Progenitor cell of endocrine pancreas (in vitro differentiated cells): ENCODE measurements at regions not wholly inside any gene's neighbourhood (a gene's known extent, or its start where the extent isn't known, plus 50 kb on each side); places are given as distances from the start of the nearest gene placed in this dataset.

Source experiments
- DNase-seq: peaks from one replicate; pipeline ENCODE4 v3.0.0; 2021; ENCODE audit warnings: low spot score; ENCODE audit not compliant: unreplicated experiment
- H3K27ac Mint-ChIP-seq: 2 replicates; pipeline ENCODE4 v1.8.0; 2021; ENCODE audit warnings: mild to moderate bottlenecking, moderate library complexity, mixed read lengths
- H3K27me3 Mint-ChIP-seq: 2 replicates; pipeline ENCODE4 v1.8.0; 2021; ENCODE audit warnings: mixed read lengths
- H3K36me3 Mint-ChIP-seq: 2 replicates; pipeline ENCODE4 v1.8.0; 2022; ENCODE audit warnings: mixed read lengths; ENCODE audit not compliant: insufficient read depth
- H3K4me1 Mint-ChIP-seq: 2 replicates; pipeline ENCODE4 v1.8.0; 2021; ENCODE audit warnings: low read depth, mixed read lengths
- H3K4me3 Mint-ChIP-seq: 2 replicates; pipeline ENCODE4 v1.8.0; 2021; ENCODE audit warnings: low read depth, mild to moderate bottlenecking, moderate library complexity, mixed read lengths
- H3K9me3 Mint-ChIP-seq: 2 replicates; pipeline ENCODE4 v1.8.0; 2021; ENCODE audit warnings: low read depth, mixed read lengths
- CTCF ChIP-seq: fragments of 200-600 bp; sonication (generic); IDR thresholded peaks from one replicate; pipeline ENCODE4 v1.5.0; 2021; ENCODE audit warnings: antibody characterized with exemption, mild to moderate bottlenecking; ENCODE audit not compliant: unreplicated experiment

GRCh38 chrX:42054256-42054655 is 130.9 kb upstream of the CASK start:
- no peak for TF ChIP-seq CTCF
- H3K27ac Mint-ChIP-seq, result no peak overlapping the region
- H3K9me3 Mint-ChIP-seq, result peaks cover 20% of the 10 kb centered on the region
- no peak for DNase-seq
- no peak overlapping the region for H3K4me3 Mint-ChIP-seq
- H3K27me3 Mint-ChIP-seq, result no peaks in the 10 kb centered on the region
- no peaks in the 10 kb centered on the region for H3K36me3 Mint-ChIP-seq
- H3K4me1 Mint-ChIP-seq, result peaks cover 7% of the 10 kb centered on the region

GRCh38 chrX:42050345-42050744 is 127.0 kb upstream of the CASK start:
- Mint-ChIP-seq H3K27ac (no peak overlapping the region), H3K27me3 (no peaks in the 10 kb centered on the region), H3K36me3 (no peaks in the 10 kb centered on the region), H3K4me1 (peaks cover 7% of the 10 kb centered on the region), H3K4me3 (no peak overlapping the region), H3K9me3 (peaks cover 22% of the 10 kb centered on the region)
- DNase-seq, result no peak
- TF ChIP-seq CTCF, result no peak

GRCh38 chrX:42047886-42048285 is 124.5 kb upstream of the CASK start:
- Mint-ChIP-seq H3K36me3 (no peaks in the 10 kb centered on the region), H3K27me3 (no peaks in the 10 kb centered on the region), H3K4me1 (peaks cover 2% of the 10 kb centered on the region), H3K4me3 (no peak overlapping the region), H3K9me3 (peaks cover 22% of the 10 kb centered on the region), H3K27ac (no peak overlapping the region)
- no peak for DNase-seq
- no peak for TF ChIP-seq CTCF

- Mint-ChIP-seq H3K4me1 (peaks cover 15% of the 10 kb centered on the region), H3K27ac (no peak overlapping the region), H3K9me3 (peaks cover 35% of the 10 kb centered on the region), H3K27me3 (no peaks in the 10 kb centered on the region), H3K4me3 (no peak overlapping the region), H3K36me3 (peaks cover 1% of the 10 kb centered on the region)
- DNase-seq, result no peak
- TF ChIP-seq CTCF, result no peak
These were observed 104.8 kb upstream of the CASK start for GRCh38 chrX:42028109-42028508.

- peaks cover 15% of the 10 kb centered on the region for H3K4me1 Mint-ChIP-seq
- no peak for TF ChIP-seq CTCF
- DNase-seq, result no peak
- H3K4me3 Mint-ChIP-seq, result no peak overlapping the region
- H3K36me3 Mint-ChIP-seq, result peaks cover 1% of the 10 kb centered on the region
- H3K27me3 Mint-ChIP-seq, result no peaks in the 10 kb centered on the region
- H3K27ac Mint-ChIP-seq, result no peak overlapping the region
- H3K9me3 Mint-ChIP-seq, result peaks cover 33% of the 10 kb centered on the region
These were observed 104.1 kb upstream of the CASK start for GRCh38 chrX:42027367-42028000.
